Activated CD8-positive, alpha-beta T cell treated with anti-CD3 and anti-CD28 coated beads for 36 hours (primary cell): ENCODE measurements at regions not wholly inside any gene's neighbourhood (a gene's known extent, or its start where the extent isn't known, plus 50 kb on each side); places are given as distances from the start of the nearest gene placed in this dataset.

Experiments
- ATAC-seq: fragments of 200-7000 bp; cut with Tn5 transposase; one replicate; pipeline ENCODE4 v1.10.0; 2021; ENCODE audit warnings: mild to moderate bottlenecking, moderate library complexity
- CTCF ChIA-PET: fragments of 350-600 bp; sonication (Branson Sonifier 250); formaldehyde crosslinking; loops from one replicate; lab custom pipeline; 2021; ENCODE audit warnings: antibody characterized with exemption; lab: Charles Lee
- POLR2A ChIA-PET: fragments of 350-600 bp; sonication (Branson Sonifier 250); formaldehyde crosslinking; loops from one replicate; lab custom pipeline; 2021; ENCODE audit warnings: antibody characterized with exemption; lab: Charles Lee
- DNase-seq: peaks from one replicate; pipeline ENCODE4 v3.0.0-alpha.2; 2020
- H3K27ac Mint-ChIP-seq: one replicate; pipeline ENCODE4 v1.8.0; 2021; ENCODE audit warnings: mild to moderate bottlenecking, mixed read lengths
- H3K27me3 Mint-ChIP-seq: one replicate; pipeline ENCODE4 v1.8.0; 2021; ENCODE audit warnings: mixed read lengths
- H3K36me3 Mint-ChIP-seq: one replicate; pipeline ENCODE4 v1.8.0; 2021; ENCODE audit warnings: low read depth, mixed read lengths
- H3K4me1 Mint-ChIP-seq: one replicate; pipeline ENCODE4 v1.8.0; 2021; ENCODE audit warnings: low read depth, mixed read lengths
- H3K4me3 Mint-ChIP-seq: one replicate; pipeline ENCODE4 v1.8.0; 2021; ENCODE audit warnings: mild to moderate bottlenecking, moderate library complexity, mixed read lengths
- H3K9me3 Mint-ChIP-seq: one replicate; pipeline ENCODE4 v1.8.0; 2021; ENCODE audit warnings: mixed read lengths
- CTCF ChIP-seq: fragments of 200-600 bp; IDR thresholded peaks from one replicate; pipeline ENCODE4 v1.8.0; 2022; ENCODE audit warnings: antibody characterized with exemption, mild to moderate bottlenecking
- intact Hi-C: fragments of 100-400 bp; cut with micrococcal nuclease; formaldehyde crosslinking; loops from one replicate; pipeline ENCODE4 v1.10.0; 2022

DNA sequence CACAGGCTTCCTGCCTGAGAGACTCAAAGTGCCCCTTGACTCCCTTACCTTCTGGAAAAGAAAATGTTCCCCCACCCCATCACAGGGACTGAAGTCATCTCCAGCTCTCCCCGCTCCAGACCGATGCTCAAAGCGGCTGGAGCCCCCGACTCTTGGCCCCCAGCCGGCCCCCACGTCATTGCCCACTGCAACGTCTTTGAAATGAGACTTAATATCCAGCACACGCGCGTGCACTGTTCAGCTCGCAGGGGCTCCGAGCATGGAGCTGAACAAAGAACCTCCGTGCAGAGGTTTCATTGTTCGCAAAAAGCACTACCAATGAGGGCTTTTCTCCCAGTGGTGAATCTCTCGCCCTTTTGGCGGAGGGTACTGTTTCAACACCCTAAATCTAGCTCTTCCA is 313.4 kb upstream of the SORL1-AS1 start:
- POLR2A ChIA-PET: no interaction called here
- Mint-ChIP-seq H3K27me3 (no peaks in the 10 kb centered on the region), H3K27ac (no peak overlapping the region), H3K36me3 (no peaks in the 10 kb centered on the region), H3K4me1 (no peaks in the 10 kb centered on the region), H3K9me3 (no peaks in the 10 kb centered on the region), H3K4me3 (no peak overlapping the region)
- ATAC-seq: no peak
- intact Hi-C loops: no loop called here
- no peak for TF ChIP-seq CTCF
- no peak for DNase-seq
- CTCF ChIA-PET: no interaction called here

GRCh38 chr11:121763526-121763925 is 310.8 kb upstream of the SORL1-AS1 start:
- POLR2A ChIA-PET: no interaction called here
- no peak overlapping the region for H3K4me3 Mint-ChIP-seq
- CTCF ChIA-PET: no interaction called here
- no peaks in the 10 kb centered on the region for H3K9me3 Mint-ChIP-seq
- H3K4me1 Mint-ChIP-seq: no peaks in the 10 kb centered on the region
- no peaks in the 10 kb centered on the region for H3K36me3 Mint-ChIP-seq
- TF ChIP-seq CTCF: no peak
- H3K27ac Mint-ChIP-seq: no peak overlapping the region
- H3K27me3 Mint-ChIP-seq: no peaks in the 10 kb centered on the region
- no peak for DNase-seq
- intact Hi-C loops: no loop called here
- no peak for ATAC-seq

DNA sequence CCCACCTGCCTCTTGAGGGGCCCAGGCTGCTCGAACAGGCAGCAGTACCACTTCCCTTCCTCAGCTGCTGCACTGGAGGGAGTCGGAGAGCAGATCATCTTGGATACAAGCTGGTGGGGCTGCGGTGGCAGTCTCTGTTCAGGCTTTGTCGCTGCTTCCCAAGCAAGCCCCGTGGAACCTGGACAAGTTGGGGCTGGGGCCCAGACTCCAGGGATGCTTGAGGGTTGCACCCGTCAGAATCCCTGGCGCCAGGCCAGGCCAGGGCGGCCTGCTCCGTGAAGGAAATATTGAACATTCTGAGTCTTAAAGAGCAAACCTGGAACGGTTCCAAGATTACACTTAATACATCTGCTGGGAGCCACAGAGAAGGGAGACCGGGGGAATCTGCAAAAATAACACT is 310.1 kb upstream of the SORL1-AS1 start:
- DNase-seq: no peak
- Mint-ChIP-seq H3K36me3 (no peaks in the 10 kb centered on the region), H3K27me3 (no peaks in the 10 kb centered on the region), H3K27ac (no peak overlapping the region), H3K4me3 (no peak overlapping the region), H3K4me1 (no peaks in the 10 kb centered on the region), H3K9me3 (no peaks in the 10 kb centered on the region)
- CTCF ChIA-PET: no interaction called here
- POLR2A ChIA-PET: no interaction called here
- intact Hi-C loops: no loop called here
- no peak for ATAC-seq
- TF ChIP-seq CTCF: no peak

DNA sequence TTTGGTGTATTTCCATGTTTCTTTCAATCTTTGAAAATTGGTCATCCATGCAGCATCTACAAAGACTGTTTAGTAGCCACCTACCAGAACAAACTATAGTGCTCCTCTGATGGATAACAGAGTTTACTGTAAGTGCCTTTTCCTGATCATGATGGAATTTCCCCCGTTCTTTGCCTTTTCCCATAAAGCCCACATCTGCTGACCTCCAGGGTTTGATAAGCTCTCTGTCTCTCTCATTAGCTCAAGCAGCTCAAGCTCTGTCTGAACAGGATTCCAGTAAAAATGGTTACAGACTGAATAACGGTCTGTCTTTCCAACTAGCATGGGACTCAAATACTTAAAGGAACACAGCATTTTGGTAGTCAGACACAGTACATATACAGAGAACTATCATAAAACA is 308.4 kb upstream of the SORL1-AS1 start:
- no peak for TF ChIP-seq CTCF
- POLR2A ChIA-PET: no interaction called here
- no peaks in the 10 kb centered on the region for H3K36me3 Mint-ChIP-seq

GRCh38 chr11:121757480-121758125 is 304.8 kb upstream of the SORL1-AS1 start:
- no peaks in the 10 kb centered on the region for H3K27me3 Mint-ChIP-seq
- no peaks in the 10 kb centered on the region for H3K4me1 Mint-ChIP-seq
- no peaks in the 10 kb centered on the region for H3K9me3 Mint-ChIP-seq
- ChIA-PET POLR2A (interaction anchor here (0.6 kb wide), 1 partner anchor 814 kb away, joined by 3 read pairs; no protein-coding TSS in a partner anchor), CTCF (no interaction called here)
- TF ChIP-seq CTCF: no peak
- no peak overlapping the region for H3K4me3 Mint-ChIP-seq
- no peak overlapping the region for H3K27ac Mint-ChIP-seq
- intact Hi-C loops: no loop called here
- DNase-seq: no peak
- H3K36me3 Mint-ChIP-seq: no peaks in the 10 kb centered on the region
- no peak for ATAC-seq

More for the DNA sequence above, 308.4 kb upstream of the SORL1-AS1 start:
- CTCF ChIA-PET: no interaction called here
- intact Hi-C loops: no loop called here
- DNase-seq: no peak
- H3K27me3 Mint-ChIP-seq: no peaks in the 10 kb centered on the region
- no peak overlapping the region for H3K27ac Mint-ChIP-seq
- H3K4me1 Mint-ChIP-seq: no peaks in the 10 kb centered on the region
- H3K4me3 Mint-ChIP-seq: no peak overlapping the region
- H3K9me3 Mint-ChIP-seq: no peaks in the 10 kb centered on the region
- ATAC-seq: no peak
